8988T (cell line): ENCODE measurements at regions not wholly inside any gene's neighbourhood (a gene's known extent, or its start where the extent isn't known, plus 50 kb on each side); places are given as distances from the start of the nearest gene placed in this dataset.
"Not testable (repeated sequence)": the region's sequence is repeated elsewhere in the genome, so short reads cannot be mapped to it uniquely, and the experiment has no call there.

Experiments
- DNase-seq: peaks from one replicate; pipeline ENCODE4 v3.0.0; 2011

DNA sequence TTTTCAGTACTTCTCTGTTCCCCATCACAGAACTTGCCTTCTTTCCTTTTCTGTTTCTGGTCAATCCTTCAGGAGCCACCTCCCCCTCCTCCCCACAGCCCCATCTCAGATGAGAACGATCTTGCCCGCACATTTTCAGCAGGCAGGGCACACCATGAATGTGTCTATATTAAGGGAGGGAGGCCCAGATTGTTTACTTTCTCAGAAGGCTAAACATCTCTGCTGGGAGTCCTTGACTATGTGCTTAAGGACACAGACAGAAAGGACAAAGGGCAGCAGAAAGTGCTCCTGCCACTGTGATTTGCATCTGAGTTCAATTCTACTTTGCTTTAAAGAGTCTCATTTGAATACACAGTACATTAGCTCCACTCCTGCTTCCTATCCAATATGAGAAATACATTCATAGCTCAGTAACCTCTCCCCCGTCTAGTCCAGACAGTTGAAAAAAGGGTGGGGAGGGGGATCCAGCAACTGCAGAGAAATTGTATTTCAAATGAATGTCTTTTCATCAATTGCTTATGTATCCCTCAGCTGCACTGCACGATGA, 175.0 kb upstream of the PARD3B start:
- no peak for DNase-seq

DNA sequence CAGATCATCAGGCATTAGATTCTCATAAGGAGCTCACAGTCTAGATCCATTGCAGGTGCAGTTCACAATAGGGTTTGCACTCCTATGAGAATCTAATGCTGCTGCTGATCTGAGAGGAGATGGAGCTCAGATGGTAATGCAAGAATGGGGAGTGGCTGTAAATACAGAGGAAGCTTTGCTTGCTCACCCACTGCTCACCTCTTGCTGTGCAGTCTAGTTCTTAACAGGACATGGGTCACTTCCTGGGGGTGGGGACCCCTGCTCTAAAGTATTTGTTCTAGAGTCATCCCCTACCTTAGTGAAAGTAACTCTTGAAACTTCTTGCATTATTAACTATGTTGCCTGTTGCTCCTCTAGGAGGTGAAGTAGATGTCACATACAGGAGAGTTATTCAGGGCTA, 171.3 kb upstream of the PARD3B start:
- no peak for DNase-seq

DNA sequence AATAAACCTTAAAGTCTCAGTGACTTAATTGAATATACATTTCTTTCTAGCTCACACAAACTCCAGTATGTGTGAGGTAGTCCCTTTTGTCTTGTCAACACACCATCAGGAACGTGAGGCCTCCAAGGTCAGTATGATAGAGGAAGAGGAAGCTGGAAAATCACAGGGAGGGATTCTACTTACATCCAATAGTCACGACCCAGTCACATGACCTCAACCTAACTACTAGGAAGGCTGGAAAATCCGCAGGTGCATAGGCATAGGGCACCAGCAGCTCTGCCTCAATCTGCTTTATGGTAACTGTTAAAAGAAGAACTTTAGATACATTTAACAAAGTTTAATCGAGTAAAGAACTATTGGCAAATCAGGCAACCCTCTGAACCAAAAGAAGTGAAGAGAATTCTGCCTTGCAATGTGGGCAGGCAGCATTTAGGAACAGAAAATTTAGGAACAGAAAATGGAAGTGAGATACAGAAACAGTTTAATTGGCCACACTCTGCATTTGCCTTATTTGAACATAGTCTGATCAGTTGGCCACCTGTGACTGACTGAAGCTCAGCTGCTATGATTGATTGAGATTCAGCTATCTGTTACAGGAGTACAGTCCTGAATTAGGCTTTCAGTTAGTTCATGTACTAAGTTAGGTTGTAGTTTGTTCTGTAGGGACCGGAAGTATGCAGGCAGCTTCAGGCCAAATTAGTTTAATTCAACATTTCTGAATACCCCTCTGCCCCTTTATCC, 165.0 kb upstream of the PARD3B start:
- no peak for DNase-seq

DNA sequence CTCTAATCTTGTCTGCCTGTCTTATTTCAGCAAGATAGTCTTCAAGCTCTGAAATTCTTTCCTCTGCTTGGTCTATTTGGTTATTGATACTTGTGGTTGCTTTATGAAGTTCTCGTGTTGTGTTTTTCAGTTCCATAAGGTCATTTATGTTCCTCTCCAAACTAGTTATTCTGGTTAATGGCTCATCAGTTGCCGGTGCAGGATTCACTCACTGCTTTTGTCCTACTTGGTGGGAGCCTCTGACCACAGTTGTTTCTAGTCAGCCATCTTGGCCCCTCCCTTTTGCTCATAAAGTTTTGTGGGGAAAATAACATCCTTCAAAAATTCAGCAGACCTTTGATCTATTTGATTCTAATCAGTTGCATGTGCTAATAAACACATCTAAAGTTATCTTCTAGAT, 158.6 kb upstream of the PARD3B start:
- no peak for DNase-seq

DNA sequence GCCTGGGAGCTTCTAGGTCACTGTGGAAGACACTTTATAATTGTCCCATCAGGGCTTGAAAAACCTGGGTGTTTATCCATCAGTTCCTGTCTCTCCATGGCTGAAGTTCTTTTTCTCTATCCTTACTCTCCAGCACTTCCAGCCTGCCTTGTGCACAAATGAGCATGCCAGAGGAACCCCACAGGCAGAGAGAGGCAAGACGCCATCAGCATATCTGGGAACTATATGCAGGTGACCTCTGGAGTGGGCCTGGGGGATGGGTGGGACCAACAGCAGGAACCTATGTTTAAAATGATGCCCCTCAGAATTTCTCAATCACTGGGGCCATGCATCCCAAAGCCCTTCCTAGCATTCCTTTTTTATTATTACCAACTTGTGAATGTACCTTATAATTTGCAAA, 156.2 kb upstream of the PARD3B start:
- no peak for DNase-seq

DNA sequence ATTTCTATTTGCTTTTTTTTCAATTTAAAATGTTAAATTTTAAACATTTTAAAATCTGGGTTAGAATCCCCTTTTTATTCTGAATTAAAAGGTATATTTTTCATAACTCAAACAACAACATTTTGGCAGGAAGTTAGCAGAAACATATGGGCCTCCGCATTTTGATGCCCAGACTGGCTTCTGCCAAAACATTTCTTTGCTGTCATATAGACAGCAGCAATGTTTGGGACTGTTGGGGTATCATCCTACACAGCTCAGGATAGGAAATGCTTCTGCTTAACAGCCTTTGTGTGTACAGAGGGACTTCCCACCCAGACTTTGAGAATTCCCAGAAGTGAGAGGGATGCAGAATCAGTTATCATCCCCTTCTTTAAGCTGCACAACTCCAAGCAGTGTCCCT, 155.4 kb upstream of the PARD3B start:
- no peak for DNase-seq

DNA sequence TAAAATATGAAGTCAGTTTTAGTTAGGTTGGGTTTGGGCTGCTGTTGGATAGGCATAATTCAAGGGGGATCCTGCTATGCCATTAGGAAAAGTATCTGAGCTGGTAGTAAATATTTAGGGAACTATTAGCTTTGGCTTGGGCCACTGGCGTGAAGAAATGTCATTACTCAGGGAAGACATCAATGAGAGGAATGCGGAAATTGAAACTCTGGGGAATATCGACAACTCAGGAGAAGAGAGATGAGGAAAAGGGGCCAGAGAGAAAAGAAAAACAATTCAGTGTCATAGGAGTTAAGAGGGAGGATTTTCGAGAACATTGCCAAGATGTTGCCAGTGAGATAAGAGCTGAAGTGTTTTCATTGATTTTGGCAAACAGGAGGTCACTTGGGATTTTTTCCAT, 149.7 kb upstream of the PARD3B start:
- no peak for DNase-seq

DNA sequence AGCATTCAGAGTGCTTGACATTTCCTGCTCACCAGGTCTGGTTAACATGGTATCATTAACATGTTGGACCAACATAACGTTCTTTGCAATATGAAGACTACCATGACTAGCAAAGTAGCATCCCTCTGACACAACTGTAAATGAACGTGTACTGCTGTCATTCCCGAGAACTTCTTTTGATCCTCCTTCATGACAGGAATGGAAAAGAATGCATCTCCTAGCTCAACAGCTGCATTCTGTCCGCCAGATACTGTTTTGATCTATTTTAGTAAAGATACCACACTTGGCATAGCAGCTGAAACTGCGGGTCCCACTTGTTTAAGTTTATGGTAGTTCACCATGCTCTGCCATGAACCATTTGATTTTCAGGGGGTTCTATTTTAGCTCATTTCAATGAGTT, 144.2 kb upstream of the PARD3B start:
- no peak for DNase-seq

DNA sequence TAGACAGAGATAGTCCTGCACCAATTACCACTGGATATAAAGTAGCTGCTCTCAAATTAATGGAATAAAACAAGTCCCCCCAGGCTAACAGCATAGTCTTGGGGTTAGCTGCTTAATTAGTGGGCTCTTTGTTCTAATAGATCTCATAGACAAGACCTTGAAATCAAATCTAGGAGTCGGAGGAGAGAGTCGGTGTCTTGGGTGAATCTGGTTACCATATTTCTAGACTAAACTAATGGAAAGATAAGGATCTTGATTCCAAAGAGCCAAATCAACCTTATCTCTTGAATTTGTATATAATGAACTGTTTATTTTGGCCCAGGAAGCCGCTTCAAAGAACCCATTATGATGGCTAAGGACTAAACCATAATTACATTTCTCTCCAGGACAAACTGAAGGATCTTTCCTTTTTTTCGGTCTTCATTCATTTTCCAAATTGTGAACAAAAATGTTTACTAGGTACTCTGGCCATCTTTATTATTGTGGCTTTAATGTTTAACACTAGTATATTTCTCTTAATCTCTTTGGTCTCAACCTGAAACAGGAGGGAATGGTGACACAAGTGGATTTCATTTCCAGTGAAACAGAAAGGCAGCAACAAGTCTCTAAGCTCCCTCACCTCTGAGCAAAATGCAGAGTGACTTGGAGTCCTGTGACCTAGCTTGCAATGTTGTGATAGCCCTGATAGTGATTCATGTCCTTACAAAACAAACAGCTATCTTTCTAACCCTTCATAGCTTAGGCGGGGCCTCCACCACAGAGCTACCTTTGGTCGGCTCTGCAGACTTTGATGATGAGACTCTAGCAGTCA, 137.9 kb upstream of the PARD3B start:
- DNase-seq = no peak

DNA sequence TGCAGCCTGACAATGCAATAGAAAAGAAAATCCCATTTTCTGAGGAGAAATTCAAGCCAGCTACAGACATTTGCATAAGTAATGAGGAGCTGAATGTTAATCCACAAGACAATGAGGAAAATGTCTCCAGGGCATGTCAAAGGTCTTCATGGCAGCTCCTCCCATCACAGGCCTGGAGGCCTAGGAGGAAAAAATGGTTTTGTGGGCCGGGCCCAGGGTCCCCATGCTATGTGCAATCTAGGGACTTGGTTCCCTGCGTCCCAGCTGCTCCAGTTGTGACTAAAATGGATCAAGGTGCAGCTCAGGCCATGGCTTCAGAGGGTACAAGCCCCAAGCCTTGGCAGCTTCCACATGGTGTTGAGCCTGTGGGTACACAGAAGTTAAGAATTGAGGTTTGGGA, 132.5 kb upstream of the PARD3B start:
- DNase-seq = not testable (repeated sequence)

DNA sequence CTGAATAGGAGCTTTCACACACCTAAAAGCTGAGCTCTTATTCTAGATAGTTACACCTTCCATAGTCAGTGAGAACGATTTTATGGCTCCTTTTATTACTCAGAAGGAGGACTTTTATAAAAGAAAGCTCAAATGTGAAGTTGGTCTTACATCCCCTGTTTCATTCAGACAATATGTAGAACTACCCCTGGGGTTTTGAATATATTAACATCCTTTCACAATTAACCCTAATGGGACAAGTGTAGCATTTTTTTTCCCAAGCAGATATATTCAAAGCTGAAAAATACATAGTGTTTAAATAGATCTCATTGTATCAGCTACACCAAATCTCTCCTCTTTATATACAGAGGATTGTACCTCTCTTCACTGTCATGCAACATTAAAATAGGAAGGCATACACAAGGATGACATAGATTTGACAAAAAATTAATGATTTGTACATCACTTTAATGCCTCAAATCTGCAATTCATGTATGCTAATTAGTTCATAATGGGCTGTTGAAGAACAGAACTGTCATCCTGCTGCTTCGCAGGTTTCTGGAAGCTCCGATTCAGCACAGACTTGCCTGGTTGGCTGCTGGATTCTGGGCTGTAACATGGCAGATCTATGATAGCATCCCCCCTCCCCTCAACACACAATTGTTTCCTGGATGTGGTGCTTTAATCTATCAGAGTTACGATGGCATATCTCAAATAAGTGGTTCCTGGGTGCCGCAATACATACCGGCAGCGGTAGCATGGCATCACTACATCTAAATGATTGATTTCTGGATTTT, 129.7 kb upstream of the PARD3B start:
- no peak for DNase-seq

DNA sequence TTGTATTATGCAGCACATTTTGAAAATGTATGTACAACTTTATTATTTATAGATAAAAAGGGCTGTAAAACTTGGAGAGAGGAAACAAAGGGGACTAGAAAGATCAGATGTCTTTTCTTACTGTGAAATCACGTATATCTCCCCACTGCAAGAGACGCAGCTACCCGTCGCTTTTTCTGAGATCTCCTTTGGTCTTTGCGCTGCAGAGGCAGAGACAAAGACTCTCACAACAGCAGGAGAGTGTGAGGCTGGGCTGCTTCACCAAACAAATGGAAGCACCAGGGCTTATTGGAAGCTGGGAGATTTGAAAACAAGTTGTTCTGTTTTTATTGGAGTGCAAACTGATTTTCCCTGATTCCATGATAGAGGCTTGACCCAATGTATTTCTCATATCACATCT, 129.0 kb upstream of the PARD3B start:
- no peak for DNase-seq

DNA sequence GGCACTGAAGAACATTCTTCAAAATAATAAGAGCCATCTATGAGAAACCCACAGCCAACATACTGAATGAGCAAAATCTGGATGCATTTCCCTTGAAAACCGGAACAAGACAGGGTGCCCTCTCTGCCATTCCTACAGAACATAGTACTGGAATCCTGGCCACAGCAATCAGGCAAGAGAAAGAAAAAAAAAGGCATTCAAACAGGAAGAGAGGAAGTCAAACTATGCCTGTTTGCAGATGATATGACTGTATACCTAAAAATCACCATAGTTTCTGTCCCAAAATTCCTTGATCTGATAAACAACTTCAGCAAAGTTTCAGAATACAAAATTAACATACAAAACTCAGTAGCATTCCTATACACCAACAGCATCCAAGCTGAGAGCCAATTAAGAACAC, 119.5 kb upstream of the PARD3B start:
- no peak for DNase-seq

DNA sequence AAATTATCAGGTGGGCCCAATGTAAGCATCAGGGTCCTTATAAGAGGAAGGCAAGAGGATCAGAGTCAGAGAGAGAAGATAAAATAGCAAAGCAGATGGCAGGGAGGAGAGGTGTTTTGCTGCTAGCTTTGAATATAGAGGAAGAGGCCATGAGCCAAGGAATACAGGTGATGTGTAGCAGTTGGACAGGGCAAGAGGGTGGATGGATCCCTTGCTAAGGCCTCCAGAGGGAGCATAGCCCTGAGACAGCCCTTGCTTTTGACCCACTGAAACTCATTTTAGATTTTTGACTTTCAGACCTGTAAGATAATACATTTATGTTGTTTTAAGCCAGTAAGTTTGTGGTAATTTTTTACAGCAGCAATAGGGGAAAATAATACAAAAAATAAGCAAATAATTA, 116.6 kb upstream of the PARD3B start:
- no peak for DNase-seq

DNA sequence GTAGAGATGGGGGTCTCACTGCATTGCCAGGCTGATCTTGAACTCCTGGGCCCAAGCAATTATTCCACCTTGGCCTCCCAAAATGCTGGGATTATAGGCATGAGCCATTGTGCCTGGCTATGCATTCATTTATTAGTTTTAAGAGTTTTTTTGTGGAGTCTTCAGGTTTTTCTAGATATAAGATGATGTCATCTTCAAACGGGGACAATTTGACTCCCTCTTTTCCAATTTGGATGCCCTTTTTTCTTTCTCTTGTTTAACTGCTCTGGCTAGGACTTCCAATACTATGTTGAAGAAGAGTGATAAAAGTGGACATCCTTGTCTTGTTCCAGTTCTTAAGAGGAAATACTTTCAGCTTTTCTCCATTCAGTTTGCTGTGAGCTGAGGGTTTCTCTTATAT, 113.7 kb upstream of the PARD3B start:
- no peak for DNase-seq

DNA sequence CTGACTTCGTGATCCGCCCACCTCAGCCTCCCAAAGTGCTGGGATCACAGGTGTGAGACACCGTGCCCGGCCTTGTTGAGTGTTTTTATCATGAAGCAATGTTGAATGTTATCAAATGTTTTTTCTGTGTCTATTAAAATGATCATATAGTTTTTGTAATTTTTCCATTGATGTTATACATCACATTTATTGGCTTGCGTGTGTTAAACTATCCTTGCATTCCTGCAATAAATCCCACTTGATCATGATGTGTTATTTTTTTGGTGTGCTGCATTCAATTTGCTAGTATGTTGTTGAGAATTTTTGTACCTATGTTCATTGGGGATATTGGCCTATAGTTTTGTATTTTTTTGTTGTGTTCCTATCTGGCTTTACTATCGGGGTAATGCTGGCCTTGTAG, 113.1 kb upstream of the PARD3B start:
- no peak for DNase-seq

DNA sequence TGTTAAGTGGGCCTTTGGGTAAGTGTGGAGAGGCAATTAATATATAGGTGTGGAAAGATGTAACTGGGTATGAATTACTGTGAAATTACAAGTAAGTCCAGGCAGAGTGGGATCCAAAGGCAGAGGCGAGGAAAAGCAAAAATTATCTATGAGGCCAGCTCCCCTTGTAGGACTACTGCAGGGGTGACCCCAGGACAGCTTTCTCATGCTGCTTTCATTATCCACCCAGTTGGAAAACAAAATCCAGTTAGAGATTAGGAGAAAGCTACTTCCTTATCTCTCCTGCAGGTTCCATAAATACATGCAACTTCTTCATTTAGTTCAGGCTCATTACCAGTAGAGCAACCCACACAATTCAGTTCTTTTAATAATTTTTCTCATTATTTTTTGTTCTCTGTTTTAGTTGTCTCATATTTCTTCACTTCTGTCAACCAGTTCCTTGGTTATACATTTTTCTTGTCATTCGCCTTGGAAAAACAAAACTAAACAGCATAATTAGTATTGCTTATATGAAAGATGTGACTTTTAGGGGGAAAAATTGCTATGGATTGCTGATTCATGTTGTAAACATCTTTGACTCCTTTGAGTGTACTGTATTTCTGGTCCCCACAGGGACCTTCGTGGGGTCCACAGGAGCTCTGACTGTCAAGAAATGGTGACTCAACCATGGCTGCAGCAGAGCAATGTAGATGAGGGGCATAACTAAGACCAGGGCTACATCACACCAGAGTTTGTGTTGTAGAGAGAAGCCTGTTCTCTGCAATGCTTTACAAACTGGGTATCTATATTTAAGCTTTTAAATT, 110.4 kb upstream of the PARD3B start:
- DNase-seq = no peak

DNA sequence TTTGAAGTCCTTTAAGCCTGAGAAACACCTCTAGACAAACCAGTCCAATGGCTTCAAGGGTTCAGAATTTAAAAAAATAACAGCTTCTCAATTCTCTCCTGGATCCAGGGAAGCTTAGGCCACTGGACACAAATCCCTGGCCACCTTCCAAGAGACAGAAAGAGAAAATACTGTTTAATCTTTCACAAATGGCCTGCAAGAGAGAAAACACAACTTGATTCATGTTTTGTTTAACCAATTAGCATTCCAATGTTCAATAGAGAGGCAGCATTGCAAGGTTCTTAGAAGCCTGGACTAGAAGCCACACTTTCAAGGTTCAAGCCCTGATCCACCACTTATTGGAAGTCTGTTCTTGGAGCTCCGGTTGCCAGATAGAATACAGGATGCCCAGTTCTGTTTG, 109.0 kb upstream of the PARD3B start:
- DNase-seq = no peak

DNA sequence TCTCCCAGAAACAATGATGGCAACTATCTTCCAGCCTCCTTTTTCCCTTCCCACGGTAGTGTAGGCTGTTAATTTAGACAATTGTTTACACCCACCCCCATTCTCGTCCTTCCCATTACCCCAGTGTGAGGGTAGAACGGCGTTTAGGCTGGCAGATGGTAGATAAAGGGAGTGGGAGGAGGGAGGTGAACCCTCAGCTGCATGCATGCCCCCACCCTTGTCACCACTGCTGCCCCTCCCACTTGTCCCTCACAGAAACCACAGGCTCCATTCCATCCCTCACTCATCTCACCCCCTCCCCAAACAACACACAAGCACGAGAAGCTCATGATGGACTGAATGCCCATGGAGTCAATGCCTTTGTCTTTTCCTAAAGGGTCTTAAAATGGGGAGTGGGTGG, 107.9 kb upstream of the PARD3B start:
- no peak for DNase-seq

DNA sequence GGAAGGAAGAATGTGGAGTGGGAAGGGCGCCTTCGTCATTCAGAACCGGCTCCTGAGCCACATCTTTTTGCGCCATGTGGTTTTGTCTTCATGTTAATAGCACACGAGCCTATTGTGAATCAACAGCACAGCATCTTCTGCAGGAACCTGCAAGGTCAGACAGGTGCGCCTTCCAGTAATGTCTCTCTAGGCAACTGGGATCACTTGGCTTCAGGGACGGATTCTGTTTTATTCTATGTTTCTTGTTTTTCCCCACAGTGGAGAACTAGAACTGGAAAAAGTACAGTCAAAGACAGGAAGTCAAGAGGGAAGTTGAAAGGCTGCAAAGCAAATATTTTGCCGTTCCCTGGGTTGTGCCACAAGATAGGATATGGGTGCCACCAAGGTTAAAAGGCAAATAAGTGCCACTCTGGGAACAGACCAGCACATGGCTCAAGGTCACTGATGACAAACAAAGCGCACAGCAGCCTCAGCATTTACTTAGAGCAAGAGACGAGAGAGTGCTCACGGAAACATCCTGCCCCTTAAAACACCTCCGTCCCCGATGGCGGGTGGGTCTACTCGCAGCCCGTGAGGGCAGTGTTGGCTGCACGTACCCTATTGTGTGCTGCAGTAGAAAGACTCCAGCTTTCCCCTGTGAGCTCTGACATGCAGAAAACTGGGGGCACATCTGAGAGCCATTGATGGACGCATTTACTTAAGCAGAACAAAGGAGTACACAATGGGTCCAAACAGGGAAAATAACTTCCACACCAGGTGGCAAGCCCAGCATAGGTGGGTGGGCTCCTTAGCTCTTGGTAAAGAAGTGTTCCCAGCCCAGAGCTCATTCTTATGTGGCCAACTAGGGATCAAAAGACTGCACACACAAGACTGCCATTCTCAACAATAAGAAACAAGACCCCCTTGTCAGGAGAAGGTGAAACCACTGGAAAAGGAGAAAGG, 107.2 kb upstream of the PARD3B start:
- no peak for DNase-seq

DNA sequence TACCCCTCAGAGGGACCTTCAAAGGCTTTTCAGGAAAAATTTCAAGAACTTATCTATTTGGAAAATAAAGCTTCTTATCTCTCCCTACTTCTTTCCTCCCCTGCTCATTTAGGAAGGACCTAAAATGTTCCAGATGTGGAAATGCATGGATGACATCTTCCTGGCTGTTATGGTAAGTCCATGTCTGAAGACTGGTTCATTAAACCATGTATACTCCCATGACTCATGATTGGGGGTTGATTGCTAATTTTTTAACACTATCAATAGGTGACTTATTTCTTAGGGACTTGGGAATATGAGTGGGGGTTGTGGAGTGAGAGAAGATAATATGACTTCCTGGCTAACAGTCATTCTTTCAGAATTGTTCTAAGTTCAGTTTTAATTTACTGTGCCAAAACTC, 104.0 kb upstream of the PARD3B start:
- DNase-seq = no peak

DNA sequence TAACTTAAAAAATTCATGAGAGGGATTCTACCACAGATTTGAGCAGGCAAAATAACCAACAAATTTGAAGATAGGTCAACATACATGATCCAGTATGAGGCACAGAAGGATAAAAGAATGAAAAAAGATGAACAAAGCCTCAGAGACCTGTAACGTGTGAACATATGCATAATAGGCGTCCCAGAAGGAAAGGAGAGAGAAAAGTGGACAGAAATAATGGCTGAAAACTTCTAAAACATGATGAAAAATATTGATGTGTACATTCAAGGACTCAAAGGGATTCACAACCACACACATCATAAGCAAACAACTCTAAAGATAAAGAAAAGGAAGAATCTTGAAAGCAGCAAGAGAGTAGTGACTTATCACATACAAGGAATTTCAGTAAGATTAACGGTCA, 100.1 kb upstream of the PARD3B start:
- DNase-seq = no peak
